HG03039 (cell line): ENCODE measurements at regions not wholly inside any gene's neighbourhood (a gene's known extent, or its start where the extent isn't known, plus 50 kb on each side); places are given as distances from the start of the nearest gene placed in this dataset.
A peak's percentile ranks its signal among the peaks of the same experiment; 100 is the strongest.

Experiments used
- ATAC-seq: cut with Tn5 transposase; IDR thresholded peaks from one replicate; pipeline ENCODE4 v1.9.1; 2021; ENCODE audit warnings: mild to moderate bottlenecking, moderate library complexity; ENCODE audit not compliant: unreplicated experiment

GRCh38 chr10:110413049-110413783 lies 84.5 kb upstream of the DUSP5 start:
- no peak for ATAC-seq

- ATAC-seq, result no peak
Observed at GRCh38 chr10:110413903-110414547, 83.7 kb upstream of the DUSP5 start.

GRCh38 chr10:110414548-110415309 lies 83.0 kb upstream of the DUSP5 start:
- peak; percentile 84 for ATAC-seq

GRCh38 chr10:110415809-110416208 lies 81.9 kb upstream of the DUSP5 start:
- ATAC-seq, result no peak

GRCh38 chr10:110416776-110417711 lies 80.7 kb upstream of the DUSP5 start:
- no peak for ATAC-seq

GRCh38 chr10:110418218-110418617 lies 79.5 kb upstream of the DUSP5 start:
- ATAC-seq, result no peak

GRCh38 chr10:110419265-110419664 lies 78.4 kb upstream of the DUSP5 start:
- no peak for ATAC-seq

GRCh38 chr10:110420401-110421193 lies 77.1 kb upstream of the DUSP5 start:
- ATAC-seq, result no peak

- ATAC-seq, result no peak
Observed at GRCh38 chr10:110421512-110422138, 76.1 kb upstream of the DUSP5 start.

- ATAC-seq, result no peak
Observed at GRCh38 chr10:110422548-110422947, 75.2 kb upstream of the DUSP5 start.

GRCh38 chr10:110423650-110424049 lies 74.1 kb upstream of the DUSP5 start:
- ATAC-seq, result no peak

GRCh38 chr10:110425684-110426293 lies 71.9 kb upstream of the DUSP5 start:
- peak; percentile 69 for ATAC-seq

- no peak for ATAC-seq
Observed at GRCh38 chr10:110426294-110427181, 71.2 kb upstream of the DUSP5 start.

GRCh38 chr10:110429301-110429700 lies 68.4 kb upstream of the DUSP5 start:
- ATAC-seq, result no peak

- no peak for ATAC-seq
Observed at GRCh38 chr10:110430340-110431273, 67.1 kb upstream of the DUSP5 start.

- no peak for ATAC-seq
Observed at GRCh38 chr10:110431659-110432058, 66.0 kb upstream of the DUSP5 start.

- no peak for ATAC-seq
Observed at GRCh38 chr10:110432084-110432483, 65.6 kb upstream of the DUSP5 start.
